ENCODE measurements at regions not wholly inside any gene's neighbourhood (a gene's known extent, or its start where the extent isn't known, plus 50 kb on each side); places are given as distances from the start of the nearest gene placed in this dataset.

- TF ChIP-seq CTCF (IDR thresholded peaks at IDR 0.05; ENCODE audit: low read depth, low read length) = no peak
- no peak for TF ChIP-seq EZH2phosphoT487 (IDR thresholded peaks at IDR 0.05; ENCODE audit: low read depth)
These were observed 594.0 kb downstream of the HINT1 start for GRCh38 chr5:130571076-130571475.
